ENCODE measurements at regions not wholly inside any gene's neighbourhood (a gene's known extent, or its start where the extent isn't known, plus 50 kb on each side); places are given as distances from the start of the nearest gene placed in this dataset.

- TF ChIP-seq, protein P1, sequence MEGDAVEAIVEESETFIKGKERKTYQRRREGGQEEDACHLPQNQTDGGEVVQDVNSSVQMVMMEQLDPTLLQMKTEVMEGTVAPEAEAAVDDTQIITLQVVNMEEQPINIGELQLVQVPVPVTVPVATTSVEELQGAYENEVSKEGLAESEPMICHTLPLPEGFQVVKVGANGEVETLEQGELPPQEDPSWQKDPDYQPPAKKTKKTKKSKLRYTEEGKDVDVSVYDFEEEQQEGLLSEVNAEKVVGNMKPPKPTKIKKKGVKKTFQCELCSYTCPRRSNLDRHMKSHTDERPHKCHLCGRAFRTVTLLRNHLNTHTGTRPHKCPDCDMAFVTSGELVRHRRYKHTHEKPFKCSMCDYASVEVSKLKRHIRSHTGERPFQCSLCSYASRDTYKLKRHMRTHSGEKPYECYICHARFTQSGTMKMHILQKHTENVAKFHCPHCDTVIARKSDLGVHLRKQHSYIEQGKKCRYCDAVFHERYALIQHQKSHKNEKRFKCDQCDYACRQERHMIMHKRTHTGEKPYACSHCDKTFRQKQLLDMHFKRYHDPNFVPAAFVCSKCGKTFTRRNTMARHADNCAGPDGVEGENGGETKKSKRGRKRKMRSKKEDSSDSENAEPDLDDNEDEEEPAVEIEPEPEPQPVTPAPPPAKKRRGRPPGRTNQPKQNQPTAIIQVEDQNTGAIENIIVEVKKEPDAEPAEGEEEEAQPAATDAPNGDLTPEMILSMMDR (conservative IDR thresholded peaks at IDR 0.05; ENCODE audit: low read depth, low read length) = no peak
- TF ChIP-seq EZH2 (IDR thresholded peaks at IDR 0.05; ENCODE audit: borderline replicate concordance, low read depth, low read length, poor library complexity, severe bottlenecking) = no peak
These were observed 343.2 kb upstream of the KLF3 start for GRCh38 chr4:38320833-38321232.

All from A673 (cell line).